GM18861 (cell line): ENCODE measurements at regions not wholly inside any gene's neighbourhood (a gene's known extent, or its start where the extent isn't known, plus 50 kb on each side); places are given as distances from the start of the nearest gene placed in this dataset.

Experiments
- ATAC-seq: cut with Tn5 transposase; IDR thresholded peaks from one replicate; pipeline ENCODE4 v1.9.1; 2021; ENCODE audit not compliant: unreplicated experiment

- ATAC-seq: no peak
Observed at GRCh38 chr12:59407799-59408198, 188.0 kb upstream of the SLC16A7 start.

- no peak for ATAC-seq
Observed at GRCh38 chr12:59405992-59406391, 189.8 kb upstream of the SLC16A7 start.

GRCh38 chr12:59404109-59404650 is 191.6 kb upstream of the SLC16A7 start:
- no peak for ATAC-seq

- peak; percentile 73 for ATAC-seq
Observed at GRCh38 chr12:59403259-59403932, 192.4 kb upstream of the SLC16A7 start.

- no peak for ATAC-seq
Observed at GRCh38 chr12:59401862-59402261, 194.0 kb upstream of the SLC16A7 start.

GRCh38 chr12:59398164-59398563 is 197.7 kb upstream of the SLC16A7 start:
- ATAC-seq: no peak

GRCh38 chr12:59396919-59397318 is 198.9 kb upstream of the SLC16A7 start:
- ATAC-seq: no peak

GRCh38 chr12:59396519-59396918 is 199.3 kb upstream of the SLC16A7 start:
- no peak for ATAC-seq

- ATAC-seq: peak; percentile 56
Observed at GRCh38 chr12:59395310-59395709, 200.5 kb upstream of the SLC16A7 start.

GRCh38 chr12:59393506-59393905 is 202.3 kb upstream of the SLC16A7 start:
- no peak for ATAC-seq

GRCh38 chr12:59389968-59390576 is 205.8 kb upstream of the SLC16A7 start:
- ATAC-seq: no peak

GRCh38 chr12:59388694-59389093 is 207.1 kb upstream of the SLC16A7 start:
- ATAC-seq: no peak

GRCh38 chr12:59388176-59388575 is 207.7 kb upstream of the SLC16A7 start:
- no peak for ATAC-seq

- ATAC-seq: no peak
Observed at GRCh38 chr12:59386236-59386635, 209.6 kb upstream of the SLC16A7 start.

GRCh38 chr12:59383079-59383822 is 212.6 kb upstream of the SLC16A7 start:
- ATAC-seq: no peak

- ATAC-seq: no peak
Observed at GRCh38 chr12:59382282-59383078, 213.3 kb upstream of the SLC16A7 start.

GRCh38 chr12:59381106-59381505 is 214.7 kb upstream of the SLC16A7 start:
- ATAC-seq: no peak

GRCh38 chr12:59375633-59376032 is 220.2 kb upstream of the SLC16A7 start:
- no peak for ATAC-seq

- ATAC-seq: no peak
Observed at GRCh38 chr12:59374783-59375182, 221.0 kb upstream of the SLC16A7 start.

GRCh38 chr12:59372956-59373355 is 222.9 kb upstream of the SLC16A7 start:
- no peak for ATAC-seq

GRCh38 chr12:59370933-59371332 is 224.9 kb upstream of the SLC16A7 start:
- ATAC-seq: no peak
